ENCODE measurements at regions not wholly inside any gene's neighbourhood (a gene's known extent, or its start where the extent isn't known, plus 50 kb on each side); places are given as distances from the start of the nearest gene placed in this dataset.

DNA sequence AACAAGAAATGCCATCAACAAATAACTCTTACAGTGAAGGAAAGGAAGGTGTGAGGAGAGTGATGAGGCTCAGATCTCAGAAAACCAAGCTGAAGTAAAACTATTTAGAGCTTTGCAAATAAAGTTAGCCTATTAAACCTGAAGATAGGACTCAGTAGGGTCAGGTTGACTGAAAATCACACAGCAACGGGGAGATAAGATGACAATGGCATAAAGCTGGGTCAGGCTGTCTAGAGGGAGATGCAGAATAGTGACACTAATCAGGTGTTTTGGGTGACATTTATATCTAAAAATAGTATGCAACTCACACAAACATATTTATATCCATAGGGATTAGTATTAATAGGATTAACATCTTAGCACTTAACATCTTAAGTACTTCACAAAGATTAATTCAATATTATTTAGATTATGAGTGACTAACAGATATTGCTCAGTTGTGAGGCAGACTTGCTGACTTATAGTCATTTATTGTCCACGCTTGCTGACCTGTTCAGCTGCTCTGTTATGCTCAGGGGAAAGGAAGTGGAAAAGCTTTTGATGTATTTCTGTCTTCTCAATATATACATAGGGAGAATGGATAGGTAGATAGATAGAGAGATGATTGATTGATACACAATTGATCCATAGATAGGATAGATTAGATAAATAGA lies 130.7 kb upstream of the GUCY1A1 start:
- no peak overlapping the region for H3K27ac Mint-ChIP-seq
- H2AFZ ChIP-seq: no peak overlapping the region
- no peak overlapping the region for H3K27ac ChIP-seq (ENCODE audit: low read depth)
- no peak overlapping the region for H3K4me3 Mint-ChIP-seq
- no peaks in the 10 kb centered on the region for H3K9me2 ChIP-seq (ENCODE audit: insufficient read depth)
- H3K27me3 ChIP-seq (ENCODE audit: insufficient read depth): no peaks in the 10 kb centered on the region
- no peak overlapping the region for H3K4me3 ChIP-seq
- no peaks in the 10 kb centered on the region for H3K9me3 Mint-ChIP-seq
- ATAC-seq: no peak
- TF ChIP-seq POLR2AphosphoS5 (IDR thresholded peaks at IDR 0.05; ENCODE audit: low read depth) (no peak), ZNF114 (CRISPR knock-in tag; IDR thresholded peaks at IDR 0.05) (no peak), EZH2phosphoT487 (IDR thresholded peaks at IDR 0.05; ENCODE audit: unreplicated experiment) (no peak), NANOG (IDR thresholded peaks at IDR 0.05; ENCODE audit: borderline replicate concordance) (no peak), CREB1 (CRISPR knock-in tag; IDR thresholded peaks at IDR 0.05; ENCODE audit: low read depth) (no peak), ZNF331 (CRISPR knock-in tag; IDR thresholded peaks at IDR 0.05; ENCODE audit: low read depth) (no peak), EZH2 (IDR thresholded peaks at IDR 0.05; ENCODE audit: low read depth, unreplicated experiment) (no peak), STAT1 (IDR thresholded peaks at IDR 0.05; ENCODE audit: unreplicated experiment) (no peak), JUNB (IDR thresholded peaks at IDR 0.05; ENCODE audit: unreplicated experiment) (no peak)
- TF ChIP-seq, protein P1, sequence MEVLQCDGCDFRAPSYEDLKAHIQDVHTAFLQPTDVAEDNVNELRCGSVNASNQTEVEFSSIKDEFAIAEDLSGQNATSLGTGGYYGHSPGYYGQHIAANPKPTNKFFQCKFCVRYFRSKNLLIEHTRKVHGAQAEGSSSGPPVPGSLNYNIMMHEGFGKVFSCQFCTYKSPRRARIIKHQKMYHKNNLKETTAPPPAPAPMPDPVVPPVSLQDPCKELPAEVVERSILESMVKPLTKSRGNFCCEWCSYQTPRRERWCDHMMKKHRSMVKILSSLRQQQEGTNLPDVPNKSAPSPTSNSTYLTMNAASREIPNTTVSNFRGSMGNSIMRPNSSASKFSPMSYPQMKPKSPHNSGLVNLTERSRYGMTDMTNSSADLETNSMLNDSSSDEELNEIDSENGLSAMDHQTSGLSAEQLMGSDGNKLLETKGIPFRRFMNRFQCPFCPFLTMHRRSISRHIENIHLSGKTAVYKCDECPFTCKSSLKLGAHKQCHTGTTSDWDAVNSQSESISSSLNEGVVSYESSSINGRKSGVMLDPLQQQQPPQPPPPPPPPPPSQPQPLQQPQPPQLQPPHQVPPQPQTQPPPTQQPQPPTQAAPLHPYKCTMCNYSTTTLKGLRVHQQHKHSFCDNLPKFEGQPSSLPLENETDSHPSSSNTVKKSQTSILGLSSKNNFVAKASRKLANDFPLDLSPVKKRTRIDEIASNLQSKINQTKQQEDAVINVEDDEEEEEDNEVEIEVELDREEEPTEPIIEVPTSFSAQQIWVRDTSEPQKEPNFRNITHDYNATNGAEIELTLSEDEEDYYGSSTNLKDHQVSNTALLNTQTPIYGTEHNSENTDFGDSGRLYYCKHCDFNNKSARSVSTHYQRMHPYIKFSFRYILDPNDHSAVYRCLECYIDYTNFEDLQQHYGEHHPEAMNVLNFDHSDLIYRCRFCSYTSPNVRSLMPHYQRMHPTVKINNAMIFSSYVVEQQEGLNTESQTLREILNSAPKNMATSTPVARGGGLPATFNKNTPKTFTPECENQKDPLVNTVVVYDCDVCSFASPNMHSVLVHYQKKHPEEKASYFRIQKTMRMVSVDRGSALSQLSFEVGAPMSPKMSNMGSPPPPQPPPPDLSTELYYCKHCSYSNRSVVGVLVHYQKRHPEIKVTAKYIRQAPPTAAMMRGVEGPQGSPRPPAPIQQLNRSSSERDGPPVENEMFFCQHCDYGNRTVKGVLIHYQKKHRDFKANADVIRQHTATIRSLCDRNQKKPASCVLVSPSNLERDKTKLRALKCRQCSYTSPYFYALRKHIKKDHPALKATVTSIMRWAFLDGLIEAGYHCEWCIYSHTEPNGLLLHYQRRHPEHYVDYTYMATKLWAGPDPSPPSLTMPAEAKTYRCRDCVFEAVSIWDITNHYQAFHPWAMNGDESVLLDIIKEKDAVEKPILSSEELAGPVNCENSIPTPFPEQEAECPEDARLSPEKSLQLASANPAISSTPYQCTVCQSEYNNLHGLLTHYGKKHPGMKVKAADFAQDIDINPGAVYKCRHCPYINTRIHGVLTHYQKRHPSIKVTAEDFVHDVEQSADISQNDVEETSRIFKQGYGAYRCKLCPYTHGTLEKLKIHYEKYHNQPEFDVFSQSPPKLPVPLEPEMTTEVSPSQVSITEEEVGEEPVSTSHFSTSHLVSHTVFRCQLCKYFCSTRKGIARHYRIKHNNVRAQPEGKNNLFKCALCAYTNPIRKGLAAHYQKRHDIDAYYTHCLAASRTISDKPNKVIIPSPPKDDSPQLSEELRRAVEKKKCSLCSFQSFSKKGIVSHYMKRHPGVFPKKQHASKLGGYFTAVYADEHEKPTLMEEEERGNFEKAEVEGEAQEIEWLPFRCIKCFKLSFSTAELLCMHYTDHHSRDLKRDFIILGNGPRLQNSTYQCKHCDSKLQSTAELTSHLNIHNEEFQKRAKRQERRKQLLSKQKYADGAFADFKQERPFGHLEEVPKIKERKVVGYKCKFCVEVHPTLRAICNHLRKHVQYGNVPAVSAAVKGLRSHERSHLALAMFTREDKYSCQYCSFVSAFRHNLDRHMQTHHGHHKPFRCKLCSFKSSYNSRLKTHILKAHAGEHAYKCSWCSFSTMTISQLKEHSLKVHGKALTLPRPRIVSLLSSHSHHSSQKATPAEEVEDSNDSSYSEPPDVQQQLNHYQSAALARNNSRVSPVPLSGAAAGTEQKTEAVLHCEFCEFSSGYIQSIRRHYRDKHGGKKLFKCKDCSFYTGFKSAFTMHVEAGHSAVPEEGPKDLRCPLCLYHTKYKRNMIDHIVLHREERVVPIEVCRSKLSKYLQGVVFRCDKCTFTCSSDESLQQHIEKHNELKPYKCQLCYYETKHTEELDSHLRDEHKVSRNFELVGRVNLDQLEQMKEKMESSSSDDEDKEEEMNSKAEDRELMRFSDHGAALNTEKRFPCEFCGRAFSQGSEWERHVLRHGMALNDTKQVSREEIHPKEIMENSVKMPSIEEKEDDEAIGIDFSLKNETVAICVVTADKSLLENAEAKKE (CRISPR knock-in tag; IDR thresholded peaks at IDR 0.05): no peak
- TF ChIP-seq, protein P2, sequence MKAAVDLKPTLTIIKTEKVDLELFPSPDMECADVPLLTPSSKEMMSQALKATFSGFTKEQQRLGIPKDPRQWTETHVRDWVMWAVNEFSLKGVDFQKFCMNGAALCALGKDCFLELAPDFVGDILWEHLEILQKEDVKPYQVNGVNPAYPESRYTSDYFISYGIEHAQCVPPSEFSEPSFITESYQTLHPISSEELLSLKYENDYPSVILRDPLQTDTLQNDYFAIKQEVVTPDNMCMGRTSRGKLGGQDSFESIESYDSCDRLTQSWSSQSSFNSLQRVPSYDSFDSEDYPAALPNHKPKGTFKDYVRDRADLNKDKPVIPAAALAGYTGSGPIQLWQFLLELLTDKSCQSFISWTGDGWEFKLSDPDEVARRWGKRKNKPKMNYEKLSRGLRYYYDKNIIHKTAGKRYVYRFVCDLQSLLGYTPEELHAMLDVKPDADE (IDR thresholded peaks at IDR 0.05): no peak
- TF ChIP-seq, protein P3, sequence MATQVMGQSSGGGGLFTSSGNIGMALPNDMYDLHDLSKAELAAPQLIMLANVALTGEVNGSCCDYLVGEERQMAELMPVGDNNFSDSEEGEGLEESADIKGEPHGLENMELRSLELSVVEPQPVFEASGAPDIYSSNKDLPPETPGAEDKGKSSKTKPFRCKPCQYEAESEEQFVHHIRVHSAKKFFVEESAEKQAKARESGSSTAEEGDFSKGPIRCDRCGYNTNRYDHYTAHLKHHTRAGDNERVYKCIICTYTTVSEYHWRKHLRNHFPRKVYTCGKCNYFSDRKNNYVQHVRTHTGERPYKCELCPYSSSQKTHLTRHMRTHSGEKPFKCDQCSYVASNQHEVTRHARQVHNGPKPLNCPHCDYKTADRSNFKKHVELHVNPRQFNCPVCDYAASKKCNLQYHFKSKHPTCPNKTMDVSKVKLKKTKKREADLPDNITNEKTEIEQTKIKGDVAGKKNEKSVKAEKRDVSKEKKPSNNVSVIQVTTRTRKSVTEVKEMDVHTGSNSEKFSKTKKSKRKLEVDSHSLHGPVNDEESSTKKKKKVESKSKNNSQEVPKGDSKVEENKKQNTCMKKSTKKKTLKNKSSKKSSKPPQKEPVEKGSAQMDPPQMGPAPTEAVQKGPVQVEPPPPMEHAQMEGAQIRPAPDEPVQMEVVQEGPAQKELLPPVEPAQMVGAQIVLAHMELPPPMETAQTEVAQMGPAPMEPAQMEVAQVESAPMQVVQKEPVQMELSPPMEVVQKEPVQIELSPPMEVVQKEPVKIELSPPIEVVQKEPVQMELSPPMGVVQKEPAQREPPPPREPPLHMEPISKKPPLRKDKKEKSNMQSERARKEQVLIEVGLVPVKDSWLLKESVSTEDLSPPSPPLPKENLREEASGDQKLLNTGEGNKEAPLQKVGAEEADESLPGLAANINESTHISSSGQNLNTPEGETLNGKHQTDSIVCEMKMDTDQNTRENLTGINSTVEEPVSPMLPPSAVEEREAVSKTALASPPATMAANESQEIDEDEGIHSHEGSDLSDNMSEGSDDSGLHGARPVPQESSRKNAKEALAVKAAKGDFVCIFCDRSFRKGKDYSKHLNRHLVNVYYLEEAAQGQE (IDR thresholded peaks at IDR 0.05; ENCODE audit: unreplicated experiment): no peak
- TF ChIP-seq, protein P4, sequence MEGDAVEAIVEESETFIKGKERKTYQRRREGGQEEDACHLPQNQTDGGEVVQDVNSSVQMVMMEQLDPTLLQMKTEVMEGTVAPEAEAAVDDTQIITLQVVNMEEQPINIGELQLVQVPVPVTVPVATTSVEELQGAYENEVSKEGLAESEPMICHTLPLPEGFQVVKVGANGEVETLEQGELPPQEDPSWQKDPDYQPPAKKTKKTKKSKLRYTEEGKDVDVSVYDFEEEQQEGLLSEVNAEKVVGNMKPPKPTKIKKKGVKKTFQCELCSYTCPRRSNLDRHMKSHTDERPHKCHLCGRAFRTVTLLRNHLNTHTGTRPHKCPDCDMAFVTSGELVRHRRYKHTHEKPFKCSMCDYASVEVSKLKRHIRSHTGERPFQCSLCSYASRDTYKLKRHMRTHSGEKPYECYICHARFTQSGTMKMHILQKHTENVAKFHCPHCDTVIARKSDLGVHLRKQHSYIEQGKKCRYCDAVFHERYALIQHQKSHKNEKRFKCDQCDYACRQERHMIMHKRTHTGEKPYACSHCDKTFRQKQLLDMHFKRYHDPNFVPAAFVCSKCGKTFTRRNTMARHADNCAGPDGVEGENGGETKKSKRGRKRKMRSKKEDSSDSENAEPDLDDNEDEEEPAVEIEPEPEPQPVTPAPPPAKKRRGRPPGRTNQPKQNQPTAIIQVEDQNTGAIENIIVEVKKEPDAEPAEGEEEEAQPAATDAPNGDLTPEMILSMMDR (conservative IDR thresholded peaks at IDR 0.05; ENCODE audit: low read depth in 2 of 2): no peak
- no peak for DNase-seq (ENCODE audit: low spot score)
- H3F3A ChIP-seq (replicated peaks; ENCODE audit: low read depth): no peaks in the 10 kb centered on the region
- no peaks in the 10 kb centered on the region for H3K27me3 Mint-ChIP-seq (ENCODE audit: insufficient read depth, low read depth, poor library complexity)
- no peaks in the 10 kb centered on the region for H3K4me1 ChIP-seq (ENCODE audit: insufficient read depth)
- no peaks in the 10 kb centered on the region for H4K20me1 ChIP-seq (replicated peaks; ENCODE audit: insufficient read depth)
- H3K36me3 Mint-ChIP-seq (ENCODE audit: low read depth): no peaks in the 10 kb centered on the region
- no peaks in the 10 kb centered on the region; the same call in 2 of the 3 replicates for H3K4me1 Mint-ChIP-seq
- H3K79me2 ChIP-seq (replicated peaks; ENCODE audit: insufficient read depth): no peaks in the 10 kb centered on the region
- no peak overlapping the region for H3K4me2 ChIP-seq
- H3K36me3 ChIP-seq (ENCODE audit: insufficient read depth): no peaks in the 10 kb centered on the region

All from GM23338 (cell line).